HEK293 (cell line): ENCODE measurements at regions not wholly inside any gene's neighbourhood (a gene's known extent, or its start where the extent isn't known, plus 50 kb on each side); places are given as distances from the start of the nearest gene placed in this dataset.

Experiments
- CTCF ChIA-PET: fragments of 350-600 bp; formaldehyde crosslinking; extraction: SDS; loops from one replicate; lab custom pipeline; 2021; ENCODE audit warnings: antibody characterized with exemption; lab: Yijun Ruan, JAX
- POLR2A ChIA-PET: fragments of 300-600 bp; formaldehyde crosslinking; extraction: SDS; loops from one replicate; lab custom pipeline; 2020; ENCODE audit warnings: antibody characterized with exemption, inconsistent platforms; lab: Yijun Ruan, JAX
- H3K27ac ChIP-seq: fragments of 200-500 bp; sonication (Bioruptor generic); 2 replicates; pipeline ENCODE4 v1.5.1; 2014; ENCODE audit warnings: low read depth, low read length, control low read depth, inconsistent platforms; ENCODE audit errors: extremely low read depth
- H3K36me3 ChIP-seq, 2 experiments: fragments of 200-500 bp in 1 of 2; sonication (Bioruptor generic) in 1 of 2; 1 replicate in 1 of 2; 2 replicates in 1 of 2; pipeline ENCODE4 v1.5.1; 2014 to 2017; ENCODE audit warnings: inconsistent platforms in 2 of 2, low read length in 2 of 2; ENCODE audit not compliant: control insufficient read depth in 2 of 2, insufficient read depth in 1 of 2
- H3K4me1 ChIP-seq: fragments of 200-500 bp; sonication (Bioruptor generic); 2 replicates; pipeline ENCODE4 v1.5.1; 2014; ENCODE audit warnings: mild to moderate bottlenecking, low read length, inconsistent platforms; ENCODE audit not compliant: control insufficient read depth, insufficient read depth
- H3K4me3 ChIP-seq: 2 replicates; pipeline ENCODE4 v1.5.1; 2011; ENCODE audit warnings: low read depth, mild to moderate bottlenecking, control low read depth, low read length, moderate library complexity
- H3K9me3 ChIP-seq: fragments of 200-500 bp; sonication (Bioruptor generic); 2 replicates; pipeline ENCODE4 v1.5.1; 2014; ENCODE audit warnings: low read depth, low read length, inconsistent platforms; ENCODE audit not compliant: control insufficient read depth, insufficient read depth
- MEIS1 ChIP-seq: sonication (generic); formaldehyde crosslinking; IDR thresholded peaks from 2 replicates; pipeline ENCODE4 v1.8.1; 2022; ENCODE audit warnings: missing genetic modification reagents, mild to moderate bottlenecking, borderline replicate concordance
- PATZ1 ChIP-seq: fragments of 450-650 bp; formaldehyde crosslinking; IDR thresholded peaks from 2 replicates; pipeline ENCODE4 v1.5.1; 2016; ENCODE audit warnings: missing biosample characterization, missing genetic modification characterization
- SALL2 ChIP-seq: fragments of 450-650 bp; formaldehyde crosslinking; IDR thresholded peaks from 2 replicates; pipeline ENCODE4 v1.5.0; 2017; ENCODE audit warnings: missing biosample characterization, mild to moderate bottlenecking, missing genetic modification characterization, borderline replicate concordance
- ZNF140 ChIP-seq: fragments of 450-650 bp; formaldehyde crosslinking; IDR thresholded peaks from 2 replicates; pipeline ENCODE4 v1.5.1; 2016; ENCODE audit warnings: missing biosample characterization, missing genetic modification characterization
- ZNF174 ChIP-seq: fragments of 450-650 bp; formaldehyde crosslinking; IDR thresholded peaks from 2 replicates; pipeline ENCODE4 v1.5.0; 2017; ENCODE audit warnings: missing biosample characterization, mild to moderate bottlenecking, missing genetic modification characterization
- ZNF2 ChIP-seq: fragments of 450-650 bp; formaldehyde crosslinking; IDR thresholded peaks from 2 replicates; pipeline ENCODE4 v1.5.1; 2016; ENCODE audit warnings: missing biosample characterization, missing genetic modification characterization
- ZNF354C ChIP-seq: fragments of 450-650 bp; formaldehyde crosslinking; IDR thresholded peaks from 2 replicates; pipeline ENCODE4 v1.5.1; 2016; ENCODE audit warnings: missing biosample characterization, missing genetic modification characterization, low read depth, borderline replicate concordance
- ZNF433 ChIP-seq: fragments of 450-650 bp; formaldehyde crosslinking; IDR thresholded peaks from 2 replicates; pipeline ENCODE4 v1.5.1; 2016; ENCODE audit warnings: missing biosample characterization, missing genetic modification characterization, low read depth
- ZNF510 ChIP-seq: fragments of 450-650 bp; formaldehyde crosslinking; IDR thresholded peaks from 2 replicates; pipeline ENCODE4 v1.5.1; 2018; ENCODE audit warnings: mild to moderate bottlenecking, missing genetic modification characterization, missing biosample characterization; ENCODE audit not compliant: insufficient replicate concordance
- ZNF513 ChIP-seq: fragments of 450-650 bp; IDR thresholded peaks from 2 replicates; pipeline ENCODE4 v1.5.1; 2018; ENCODE audit warnings: missing biosample characterization, missing genetic modification characterization
- ZNF549 ChIP-seq: fragments of 450-650 bp; IDR thresholded peaks from 2 replicates; pipeline ENCODE4 v1.5.1; 2018; ENCODE audit warnings: missing biosample characterization, missing genetic modification characterization, mild to moderate bottlenecking, inconsistent platforms, moderate library complexity
- ZNF585B ChIP-seq: fragments of 450-650 bp; formaldehyde crosslinking; IDR thresholded peaks from 2 replicates; pipeline ENCODE4 v1.5.1; 2016; ENCODE audit warnings: missing biosample characterization, missing genetic modification characterization
- ZNF692 ChIP-seq: fragments of 450-650 bp; formaldehyde crosslinking; IDR thresholded peaks from 2 replicates; pipeline ENCODE4 v1.5.1; 2016; ENCODE audit warnings: missing biosample characterization, missing genetic modification characterization
- ZXDB ChIP-seq: fragments of 450-650 bp; formaldehyde crosslinking; IDR thresholded peaks from 2 replicates; pipeline ENCODE4 v1.5.1; 2016; ENCODE audit warnings: missing biosample characterization, missing genetic modification characterization

- TF ChIP-seq ZNF513 (no peak), ZNF2 (tag by site-specific recombination) (no peak), ZNF354C (tag by site-specific recombination) (no peak), ZXDB (tag by site-specific recombination) (no peak), ZNF140 (tag by site-specific recombination) (no peak), ZNF549 (tag by site-specific recombination) (no peak)
Observed at GRCh38 chr4:89582756-89583505, 254.0 kb downstream of the SNCA start (continued).

GRCh38 chr4:89579771-89580170, 257.2 kb downstream of the SNCA start:
- no peak overlapping the region for H3K4me3 ChIP-seq
- no peaks in the 10 kb centered on the region for H3K36me3 ChIP-seq
- no peaks in the 10 kb centered on the region for H3K4me1 ChIP-seq
- H3K9me3 ChIP-seq = no peaks in the 10 kb centered on the region
- no peak overlapping the region for H3K27ac ChIP-seq
- ChIA-PET CTCF (no interaction called here), POLR2A (no interaction called here)
- TF ChIP-seq ZNF433 (tag by site-specific recombination) (no peak), ZNF692 (tag by site-specific recombination) (no peak), MEIS1 (CRISPR knock-in tag) (no peak), ZNF174 (tag by site-specific recombination) (no peak), ZNF549 (tag by site-specific recombination) (no peak)

GRCh38 chr4:89576246-89576645, 260.7 kb downstream of the SNCA start:
- Histone ChIP-seq H3K27ac (no peak overlapping the region), H3K9me3 (no peaks in the 10 kb centered on the region), H3K36me3 (no peaks in the 10 kb centered on the region), H3K4me1 (no peaks in the 10 kb centered on the region), H3K4me3 (no peak overlapping the region)
- no peak for TF ChIP-seq PATZ1
- no peak for TF ChIP-seq ZNF510 (tag by site-specific recombination)
- ChIA-PET CTCF (no interaction called here), POLR2A (no interaction called here)

GRCh38 chr4:89575840-89576239, 261.1 kb downstream of the SNCA start:
- TF ChIP-seq SALL2 (tag by site-specific recombination) = no peak
- TF ChIP-seq ZNF585B (tag by site-specific recombination) = peak; percentile 83
- Histone ChIP-seq H3K9me3 (no peaks in the 10 kb centered on the region), H3K4me1 (no peaks in the 10 kb centered on the region), H3K36me3 (no peaks in the 10 kb centered on the region), H3K4me3 (no peak overlapping the region), H3K27ac (no peak overlapping the region)
- CTCF ChIA-PET = no interaction called here
- POLR2A ChIA-PET = no interaction called here
